VCaP (cell line): ENCODE measurements at regions not wholly inside any gene's neighbourhood (a gene's known extent, or its start where the extent isn't known, plus 50 kb on each side); places are given as distances from the start of the nearest gene placed in this dataset.

Experiments used
- H3K27ac ChIP-seq: fragments of 450-650 bp; 2 replicates; pipeline ENCODE4 v1.5.1; 2017
- CTCF ChIP-seq: fragments of 450-650 bp; conservative IDR thresholded peaks from 2 replicates; pipeline ENCODE4 v1.5.1; 2017; ENCODE audit warnings: mild to moderate bottlenecking, moderate library complexity

GRCh38 chr9:118316831-118317343, 612.7 kb downstream of the TLR4 start:
- no peak for TF ChIP-seq CTCF
- no peak overlapping the region for H3K27ac ChIP-seq

GRCh38 chr9:118318770-118319431, 614.7 kb downstream of the TLR4 start:
- no peak for TF ChIP-seq CTCF
- no peak overlapping the region for H3K27ac ChIP-seq

- no peak overlapping the region for H3K27ac ChIP-seq
- TF ChIP-seq CTCF = no peak
Measured at GRCh38 chr9:118321788-118322187, 617.6 kb downstream of the TLR4 start.

- no peak overlapping the region for H3K27ac ChIP-seq
- TF ChIP-seq CTCF = no peak
Measured at GRCh38 chr9:118324706-118325105, 620.5 kb downstream of the TLR4 start.

- no peak overlapping the region for H3K27ac ChIP-seq
- TF ChIP-seq CTCF = no peak
Measured at GRCh38 chr9:118325757-118326156, 621.6 kb downstream of the TLR4 start.

- TF ChIP-seq CTCF = no peak
- no peak overlapping the region for H3K27ac ChIP-seq
Measured at GRCh38 chr9:118326326-118326725, 622.1 kb downstream of the TLR4 start.

GRCh38 chr9:118330191-118330986, 626.2 kb downstream of the TLR4 start:
- no peak for TF ChIP-seq CTCF
- no peak overlapping the region for H3K27ac ChIP-seq
